ENCODE measurements at regions not wholly inside any gene's neighbourhood (a gene's known extent, or its start where the extent isn't known, plus 50 kb on each side); places are given as distances from the start of the nearest gene placed in this dataset.

DNA sequence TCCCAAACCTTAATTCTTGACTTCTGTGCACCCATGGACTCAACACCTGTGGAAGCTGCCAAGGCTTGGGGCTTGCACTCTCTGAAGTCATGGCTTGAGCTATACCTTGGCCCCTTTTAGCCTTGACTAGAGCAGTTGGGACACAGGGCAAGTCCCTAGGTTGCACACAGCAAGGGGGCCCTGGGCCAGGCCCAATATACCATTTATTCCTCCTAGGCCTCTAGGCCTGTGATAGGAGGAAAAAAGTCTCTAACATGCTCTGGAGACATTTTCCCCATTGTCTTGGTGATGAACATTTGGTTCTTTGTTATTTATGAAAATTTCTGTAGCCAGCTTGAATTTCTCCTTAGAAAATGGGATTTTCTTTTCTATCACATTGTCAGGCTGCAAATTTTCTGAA lies 186.1 kb downstream of the SEMA6D start:
- no peaks in the 10 kb centered on the region for H3K79me2 ChIP-seq (ENCODE audit: control insufficient read depth, insufficient read depth, low read length)
- no peaks in the 10 kb centered on the region for H3K9me1 ChIP-seq (ENCODE audit: control insufficient read depth, extremely low read depth, insufficient read depth, low read length)
- H3K4me2 ChIP-seq (ENCODE audit: control insufficient read depth, extremely low read depth, insufficient read depth, low read depth, low read length), result no peak overlapping the region
- dilution Hi-C loops (cut with MboI; ENCODE audit: extremely low pct_ligation_motif_present, low sequenced_read_pairs), result no loop called here
- no peak overlapping the region for H3K4me3 ChIP-seq (ENCODE audit: control insufficient read depth in 2 of 3, extremely low read depth in 1 of 3, insufficient read depth in 2 of 3, low read depth in 1 of 3, low read length in 3 of 3)
- H3K4me1 ChIP-seq (ENCODE audit: control insufficient read depth, extremely low read depth, insufficient read depth, low read length), result peaks cover 5% of the 10 kb centered on the region
- no peak for FAIRE-seq
- H3K9ac ChIP-seq (ENCODE audit: control insufficient read depth, extremely low read depth, insufficient read depth, low read length), result no peak overlapping the region
- H3K9me3 ChIP-seq (ENCODE audit: control insufficient read depth, low read depth, low read length), result peaks cover 6% of the 10 kb centered on the region
- H3K27me3 ChIP-seq (ENCODE audit: control insufficient read depth, extremely low read depth, insufficient read depth, low read length), result no peaks in the 10 kb centered on the region
- no peak for DNase-seq (ENCODE audit: low read depth, low spot score)
- H3K36me3 ChIP-seq (ENCODE audit: control insufficient read depth in 2 of 2, extremely low read depth in 1 of 2, insufficient read depth in 2 of 2, low read length in 2 of 2), result no peaks in the 10 kb centered on the region
- no peak overlapping the region for H2AFZ ChIP-seq (ENCODE audit: control insufficient read depth, low read length)
- no peaks in the 10 kb centered on the region for H4K20me1 ChIP-seq (ENCODE audit: control insufficient read depth, extremely low read depth, insufficient read depth, low read length)
- no peak overlapping the region for H3K27ac ChIP-seq (ENCODE audit: control insufficient read depth, insufficient read depth, low read length)
- TF ChIP-seq EZH2 (IDR thresholded peaks at IDR 0.05; ENCODE audit: low read length), result no peak
- TF ChIP-seq, protein P1, sequence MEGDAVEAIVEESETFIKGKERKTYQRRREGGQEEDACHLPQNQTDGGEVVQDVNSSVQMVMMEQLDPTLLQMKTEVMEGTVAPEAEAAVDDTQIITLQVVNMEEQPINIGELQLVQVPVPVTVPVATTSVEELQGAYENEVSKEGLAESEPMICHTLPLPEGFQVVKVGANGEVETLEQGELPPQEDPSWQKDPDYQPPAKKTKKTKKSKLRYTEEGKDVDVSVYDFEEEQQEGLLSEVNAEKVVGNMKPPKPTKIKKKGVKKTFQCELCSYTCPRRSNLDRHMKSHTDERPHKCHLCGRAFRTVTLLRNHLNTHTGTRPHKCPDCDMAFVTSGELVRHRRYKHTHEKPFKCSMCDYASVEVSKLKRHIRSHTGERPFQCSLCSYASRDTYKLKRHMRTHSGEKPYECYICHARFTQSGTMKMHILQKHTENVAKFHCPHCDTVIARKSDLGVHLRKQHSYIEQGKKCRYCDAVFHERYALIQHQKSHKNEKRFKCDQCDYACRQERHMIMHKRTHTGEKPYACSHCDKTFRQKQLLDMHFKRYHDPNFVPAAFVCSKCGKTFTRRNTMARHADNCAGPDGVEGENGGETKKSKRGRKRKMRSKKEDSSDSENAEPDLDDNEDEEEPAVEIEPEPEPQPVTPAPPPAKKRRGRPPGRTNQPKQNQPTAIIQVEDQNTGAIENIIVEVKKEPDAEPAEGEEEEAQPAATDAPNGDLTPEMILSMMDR (optimal IDR thresholded peaks at IDR 0.05 in 1 of 3, IDR thresholded peaks at IDR 0.05 in 1 of 3, conservative IDR thresholded peaks at IDR 0.05 in 1 of 3; ENCODE audit: extremely low read depth in 1 of 3, insufficient read depth in 2 of 3, low read length in 3 of 3), result no peak

DNA sequence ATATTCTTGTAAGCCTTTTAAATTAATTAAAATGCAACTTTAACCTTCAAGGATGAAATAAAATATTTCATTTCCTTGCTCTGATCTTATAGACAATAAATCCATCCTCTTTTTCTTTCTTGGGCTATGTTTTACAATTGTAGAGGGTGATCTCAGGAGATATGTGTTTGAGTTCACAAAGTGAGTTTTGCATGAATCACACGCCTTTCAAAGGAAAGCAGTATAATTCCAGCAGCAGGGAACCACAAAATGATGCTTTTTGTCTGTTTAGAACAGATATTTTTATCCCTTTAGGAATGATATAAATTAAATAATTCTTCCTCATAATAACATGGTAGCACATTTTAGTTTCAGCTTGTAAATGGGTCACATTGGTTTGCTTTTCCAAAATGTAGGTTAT lies 191.2 kb downstream of the SEMA6D start:
- TF ChIP-seq EZH2 (IDR thresholded peaks at IDR 0.05; ENCODE audit: low read length), result no peak
- TF ChIP-seq, protein P1 (optimal IDR thresholded peaks at IDR 0.05 in 1 of 3, IDR thresholded peaks at IDR 0.05 in 1 of 3, conservative IDR thresholded peaks at IDR 0.05 in 1 of 3; ENCODE audit: extremely low read depth in 1 of 3, insufficient read depth in 2 of 3, low read length in 3 of 3), result no peak
- Histone ChIP-seq H3K9me1 (ENCODE audit: control insufficient read depth, extremely low read depth, insufficient read depth, low read length) (no peaks in the 10 kb centered on the region), H2AFZ (ENCODE audit: control insufficient read depth, low read length) (no peak overlapping the region), H3K27ac (ENCODE audit: control insufficient read depth, insufficient read depth, low read length) (no peak overlapping the region), H3K4me2 (ENCODE audit: control insufficient read depth, extremely low read depth, insufficient read depth, low read depth, low read length) (no peak overlapping the region), H4K20me1 (ENCODE audit: control insufficient read depth, extremely low read depth, insufficient read depth, low read length) (no peaks in the 10 kb centered on the region), H3K4me1 (ENCODE audit: control insufficient read depth, extremely low read depth, insufficient read depth, low read length) (no peaks in the 10 kb centered on the region), H3K9ac (ENCODE audit: control insufficient read depth, extremely low read depth, insufficient read depth, low read length) (no peak overlapping the region), H3K9me3 (ENCODE audit: control insufficient read depth, low read depth, low read length) (no peaks in the 10 kb centered on the region), H3K36me3 (ENCODE audit: control insufficient read depth in 2 of 2, extremely low read depth in 1 of 2, insufficient read depth in 2 of 2, low read length in 2 of 2) (no peaks in the 10 kb centered on the region), H3K79me2 (ENCODE audit: control insufficient read depth, insufficient read depth, low read length) (no peaks in the 10 kb centered on the region), H3K27me3 (ENCODE audit: control insufficient read depth, extremely low read depth, insufficient read depth, low read length) (no peaks in the 10 kb centered on the region), H3K4me3 (ENCODE audit: control insufficient read depth in 2 of 3, extremely low read depth in 1 of 3, insufficient read depth in 2 of 3, low read depth in 1 of 3, low read length in 3 of 3) (no peak overlapping the region)
- no peak for FAIRE-seq
- DNase-seq (ENCODE audit: low read depth, low spot score), result no peak
- dilution Hi-C loops (cut with MboI; ENCODE audit: extremely low pct_ligation_motif_present, low sequenced_read_pairs), result no loop called here
